ENCODE measurements at regions not wholly inside any gene's neighbourhood (a gene's known extent, or its start where the extent isn't known, plus 50 kb on each side); places are given as distances from the start of the nearest gene placed in this dataset.

- WGBS, 2 experiments (ENCODE audit: extremely low coverage in 1 of 2, insufficient coverage in 1 of 2, insufficient read length in 1 of 2, insufficient replicate concordance in 2 of 2, low coverage in 1 of 2, low lambda C conversion rate in 2 of 2, missing lambda C conversion rate in 1 of 2): 89% methylated on average over 26 of the region's 28 CpGs; no CpG with 5 or more reads in 1 of the 2 experiments
- FAIRE-seq: no peak
These were observed 438.7 kb upstream of the MYT1L start for GRCh38 chr2:2769481-2770431.

More at GRCh38 chr2:2769481-2770431, 438.7 kb upstream of the MYT1L start:
- Histone ChIP-seq H3K27me3 (replicated peaks in 1 of 4; ENCODE audit: control insufficient read depth in 3 of 4, extremely low read depth in 1 of 4, insufficient read depth in 3 of 4, low read length in 3 of 4) (no peaks in the 10 kb centered on the region), H3K79me2 (ENCODE audit: control insufficient read depth in 1 of 2, insufficient read depth in 2 of 2, low read length in 2 of 2) (no peaks in the 10 kb centered on the region), H2AK5ac (ENCODE audit: low read depth, low read length) (no peak overlapping the region), H4K20me1 (replicated peaks in 1 of 2; ENCODE audit: control insufficient read depth in 1 of 2, insufficient read depth in 2 of 2, low read length in 2 of 2) (no peaks in the 10 kb centered on the region), H3K4me1 (replicated peaks in 1 of 4; ENCODE audit: control insufficient read depth in 3 of 4, insufficient read depth in 4 of 4, low read length in 3 of 4) (peaks cover 0 to 3% (median 1%) of the 10 kb centered on the region in 4 experiments; a peak in 4 of 7 replicates), H3K4me3 (ENCODE audit: extremely low read depth in 1 of 4, insufficient read depth in 2 of 4, low read depth in 3 of 4, low read length in 4 of 4) (no peak overlapping the region), H3K4me2 (ENCODE audit: insufficient read depth in 1 of 2, low read depth in 2 of 2, low read length in 2 of 2) (no peak overlapping the region), H4K91ac (replicated peaks; ENCODE audit: insufficient read length, low read length) (no peak overlapping the region), H2AFZ (ENCODE audit: low read length) (no peak overlapping the region), H3K18ac (ENCODE audit: extremely low read depth, low read length) (peak overlapping the region; percentile 48), H3K9me3 (ENCODE audit: insufficient read depth in 2 of 2, low read depth in 1 of 2, low read length in 1 of 2) (no peaks in the 10 kb centered on the region), H3K79me1 (ENCODE audit: low read depth, low read length) (no peaks in the 10 kb centered on the region), H3K23me2 (ENCODE audit: low read depth, low read length) (no peaks in the 10 kb centered on the region), H3K9ac (replicated peaks in 1 of 4; ENCODE audit: extremely low read depth in 1 of 4, low read depth in 3 of 4, low read length in 3 of 4) (no peak overlapping the region), H3K14ac (ENCODE audit: insufficient read length) (no peak overlapping the region), H3K56ac (replicated peaks; ENCODE audit: insufficient read length, low read depth, low read length) (no peak overlapping the region), H2BK12ac (ENCODE audit: low read depth, low read length) (no peak overlapping the region), H3K36me3 (ENCODE audit: control insufficient read depth in 2 of 4, insufficient read depth in 4 of 4, low read length in 3 of 4) (no peaks in the 10 kb centered on the region), H2BK5ac (ENCODE audit: low read depth, low read length) (no peak overlapping the region), H2BK15ac (ENCODE audit: low read length) (peak overlapping the region; percentile 61; the same call in 1 of the 2 replicates), H2BK20ac (ENCODE audit: low read length) (no peak overlapping the region), H4K8ac (ENCODE audit: extremely low read depth, insufficient read depth, low read length) (no peak overlapping the region), H3K23ac (ENCODE audit: insufficient read length) (no peak overlapping the region), H2BK120ac (replicated peaks; ENCODE audit: low read depth, low read length) (no peak overlapping the region), H4K5ac (ENCODE audit: insufficient read length, low read depth, low read length) (no peak overlapping the region), H3K4ac (replicated peaks; ENCODE audit: insufficient read length, low read depth, low read length) (no peak overlapping the region), H3K27ac (ENCODE audit: low read depth, low read length) (no peak overlapping the region)
- ChIA-PET CTCF (ENCODE audit: partially characterized antibody) (interaction anchor here (0.5 kb wide), 1 partner anchor 164 kb away, joined by 3 read pairs; no protein-coding TSS in a partner anchor), POLR2A (ENCODE audit: partially characterized antibody) (no interaction called here)
- no peak for TF ChIP-seq EP300 (IDR thresholded peaks at IDR 0.05; ENCODE audit: borderline replicate concordance in 1 of 2, low read depth in 2 of 2, low read length in 2 of 2)
- no peak for TF ChIP-seq HDAC6 (IDR thresholded peaks at IDR 0.05; ENCODE audit: low read depth, low read length)
- no peak for TF ChIP-seq CEBPB (IDR thresholded peaks at IDR 0.05; ENCODE audit: low read depth, low read length)
- TF ChIP-seq CREB1 (IDR thresholded peaks at IDR 0.05): no peak
- TF ChIP-seq CBX8 (IDR thresholded peaks at IDR 0.05; ENCODE audit: borderline replicate concordance, low read depth, low read length): no peak
- no peak for TF ChIP-seq CTBP2 (IDR thresholded peaks at IDR 0.05; ENCODE audit: borderline replicate concordance, insufficient read depth, insufficient read length, low read length)
- TF ChIP-seq RFX5 (IDR thresholded peaks at IDR 0.05; ENCODE audit: borderline replicate concordance, low read depth, low read length): no peak
- TF ChIP-seq ASH2L (IDR thresholded peaks at IDR 0.05; ENCODE audit: low read length): no peak
- no peak for TF ChIP-seq SP2 (IDR thresholded peaks at IDR 0.05; ENCODE audit: low read length)
- DNase-seq (ENCODE audit: low read depth in 1 of 2, low spot score in 2 of 2): no peak

Data from H1 (cell line).